GM04504 (cell line): ENCODE measurements at regions not wholly inside any gene's neighbourhood (a gene's known extent, or its start where the extent isn't known, plus 50 kb on each side); places are given as distances from the start of the nearest gene placed in this dataset.
"Not testable (repeated sequence)": the region's sequence is repeated elsewhere in the genome, so short reads cannot be mapped to it uniquely, and the experiment has no call there.

Source experiments
- DNase-seq: peaks from one replicate; pipeline ENCODE4 v3.0.0-alpha.2; 2012; ENCODE audit warnings: low read depth

GRCh38 chr4:59500103-59500502, 1700.0 kb upstream of the ADGRL3 start:
- no peak for DNase-seq

- no peak for DNase-seq
Measured at GRCh38 chr4:59503731-59504130, 1696.4 kb upstream of the ADGRL3 start.

- not testable (repeated sequence) for DNase-seq
Measured at GRCh38 chr4:59511809-59512208, 1688.3 kb upstream of the ADGRL3 start.

DNA sequence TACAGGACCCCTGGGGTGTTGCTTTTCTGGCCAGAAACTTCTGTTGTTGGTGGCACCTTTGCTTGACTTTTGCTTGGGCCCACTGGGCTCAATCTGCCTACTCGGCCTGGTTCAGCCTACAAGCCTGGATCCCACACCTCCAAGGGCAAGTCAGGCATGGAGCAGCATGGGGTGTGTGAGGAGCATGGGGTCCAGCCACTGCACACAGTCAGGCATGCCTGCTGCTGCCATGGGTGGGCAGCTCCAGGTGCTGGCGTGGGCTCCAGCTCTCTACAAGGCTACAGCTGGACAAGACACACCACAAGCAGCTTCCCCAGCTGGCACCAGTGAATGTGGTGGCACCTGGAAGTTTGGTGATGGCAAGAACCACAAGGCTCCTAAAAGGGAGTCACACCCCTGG, 1683.1 kb upstream of the ADGRL3 start:
- DNase-seq: no peak

- no peak for DNase-seq
Measured at GRCh38 chr4:59518005-59518823, 1681.9 kb upstream of the ADGRL3 start.

GRCh38 chr4:59525885-59526284, 1674.2 kb upstream of the ADGRL3 start:
- DNase-seq: no peak

DNA sequence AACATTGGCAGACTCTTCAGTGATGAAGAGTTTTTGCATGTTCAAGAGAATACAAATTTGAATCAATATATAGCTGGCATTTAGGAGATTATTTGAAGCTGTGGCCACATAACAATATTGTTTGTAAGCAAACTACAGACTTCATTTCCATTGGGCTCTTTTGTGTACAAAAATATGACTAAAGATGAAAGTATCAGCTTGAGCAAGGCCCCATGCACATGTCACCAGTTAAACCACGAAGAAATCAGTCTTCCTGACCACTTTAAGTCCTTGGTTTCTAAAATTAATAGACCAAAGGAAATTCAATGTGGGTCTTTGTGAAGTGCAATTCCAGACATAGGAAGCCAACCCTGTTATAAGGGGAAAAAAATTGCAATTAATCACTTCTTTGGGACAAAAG, 1664.6 kb upstream of the ADGRL3 start:
- no peak for DNase-seq

- no peak for DNase-seq
Measured at GRCh38 chr4:59536428-59536827, 1663.7 kb upstream of the ADGRL3 start.

GRCh38 chr4:59537246-59537886, 1662.8 kb upstream of the ADGRL3 start:
- no peak for DNase-seq

- no peak for DNase-seq
Measured at GRCh38 chr4:59539401-59539800, 1660.7 kb upstream of the ADGRL3 start.

DNA sequence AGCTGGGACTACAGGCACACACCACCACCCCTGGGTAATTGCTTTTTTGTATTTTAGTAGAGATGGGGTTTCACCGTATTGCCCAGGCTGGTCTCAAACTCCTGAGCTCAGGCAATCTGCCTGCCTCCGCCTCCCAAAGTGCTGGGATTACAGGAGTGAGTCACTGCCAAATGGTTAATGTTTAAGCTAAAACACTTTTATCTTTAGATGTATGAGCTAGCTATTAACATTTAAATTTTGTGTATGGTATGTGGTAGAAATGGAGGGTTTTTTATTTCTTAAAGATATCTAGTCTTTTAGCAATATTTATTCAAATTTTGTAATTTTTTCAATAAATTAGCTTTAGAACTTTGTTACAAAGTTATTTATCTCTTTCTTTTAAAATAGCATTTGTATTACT, 1659.8 kb upstream of the ADGRL3 start:
- no peak for DNase-seq

DNA sequence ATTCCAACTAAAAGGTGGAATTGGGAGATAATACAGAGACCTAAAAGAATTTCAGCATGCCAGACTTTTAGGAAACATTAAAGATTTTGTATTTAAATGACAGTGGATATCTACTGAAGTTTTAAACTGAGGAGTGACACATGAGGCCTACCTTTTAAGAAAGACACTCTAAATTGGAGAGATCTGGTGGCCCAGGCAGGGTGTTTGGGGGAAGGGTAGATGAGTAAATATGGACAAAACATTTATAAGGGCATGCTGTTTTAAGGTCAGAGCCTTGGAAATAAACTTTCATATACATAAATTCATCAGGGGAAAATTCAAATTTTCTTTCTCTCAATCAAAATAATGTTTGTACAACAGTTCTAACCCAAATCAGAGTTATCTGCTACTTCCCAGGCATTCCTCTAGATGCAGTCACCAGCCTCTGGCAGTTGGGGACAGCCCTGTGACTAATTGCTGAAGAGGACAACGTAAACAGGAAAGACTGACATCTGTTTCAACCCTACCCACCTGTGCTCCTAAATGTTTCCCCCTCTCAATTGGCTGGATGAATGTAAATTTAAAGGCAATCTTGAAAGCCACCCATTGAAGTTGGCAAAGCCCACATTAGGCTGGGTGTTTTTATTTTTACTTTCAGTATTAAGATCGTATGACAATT, 1646.9 kb upstream of the ADGRL3 start:
- DNase-seq: peak; percentile 19

DNA sequence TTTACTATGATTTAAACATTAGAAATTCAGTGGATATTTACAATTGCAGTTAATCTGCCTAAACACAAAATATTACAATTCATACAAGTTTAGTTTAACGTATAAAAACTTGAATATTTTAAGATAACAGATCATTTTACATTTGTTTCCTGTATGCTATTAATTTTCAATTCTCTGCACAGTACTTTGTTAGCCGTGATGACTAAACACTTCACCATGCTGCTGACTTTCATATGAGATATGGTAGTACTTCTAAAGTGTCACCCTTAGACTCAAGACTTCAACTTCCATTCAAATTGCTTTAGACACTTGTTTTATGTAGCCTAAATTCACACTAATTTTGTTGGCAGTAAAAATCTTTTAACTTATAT, 1646.4 kb upstream of the ADGRL3 start:
- DNase-seq: peak; percentile 12

GRCh38 chr4:59556191-59556590, 1643.9 kb upstream of the ADGRL3 start:
- not testable (repeated sequence) for DNase-seq

DNA sequence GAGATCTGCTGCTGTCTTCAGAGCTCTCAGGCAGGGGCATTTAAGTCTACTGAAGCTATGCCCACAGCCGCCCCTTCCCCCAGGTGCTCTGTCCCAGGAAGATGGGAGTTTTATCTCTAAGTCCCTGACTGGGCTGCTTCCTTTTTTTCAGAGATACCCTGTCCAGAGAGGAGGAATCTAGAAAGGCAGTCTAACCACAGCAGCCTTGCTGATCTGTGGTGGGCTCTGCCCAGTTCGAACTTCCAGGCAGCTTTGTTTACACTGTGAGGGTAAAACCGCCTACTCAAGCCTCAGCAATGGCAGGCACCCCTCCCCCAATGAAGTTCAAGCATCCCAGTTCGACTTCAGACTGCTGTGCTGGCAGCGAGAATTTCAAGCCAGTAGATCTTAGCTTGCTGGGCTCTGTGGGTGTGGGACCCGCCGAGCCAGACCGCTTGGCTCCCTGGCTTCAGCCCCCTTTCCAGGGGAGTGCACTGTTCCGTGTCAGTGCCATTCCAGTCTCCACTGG, 1639.9 kb upstream of the ADGRL3 start:
- DNase-seq: not testable (repeated sequence)

DNA sequence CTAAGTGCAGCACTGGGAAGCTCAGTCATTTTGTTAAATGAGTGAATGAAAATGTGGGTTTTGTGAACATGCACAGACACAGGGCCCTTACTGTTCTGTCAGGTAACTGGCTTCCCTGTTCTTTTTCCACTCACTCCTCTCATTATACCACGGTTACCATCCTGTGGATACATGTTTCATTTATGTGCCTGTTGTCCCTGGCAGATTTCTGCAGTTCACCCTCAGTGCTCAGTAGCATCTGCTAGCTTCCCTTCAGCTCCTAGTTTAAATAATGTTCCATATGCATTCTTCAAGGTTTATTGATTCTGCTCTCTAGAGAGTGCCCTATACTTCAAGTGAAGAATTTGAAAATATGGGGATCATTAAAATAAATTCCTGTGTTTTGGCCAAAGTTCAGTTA, 1634.3 kb upstream of the ADGRL3 start:
- DNase-seq: no peak

DNA sequence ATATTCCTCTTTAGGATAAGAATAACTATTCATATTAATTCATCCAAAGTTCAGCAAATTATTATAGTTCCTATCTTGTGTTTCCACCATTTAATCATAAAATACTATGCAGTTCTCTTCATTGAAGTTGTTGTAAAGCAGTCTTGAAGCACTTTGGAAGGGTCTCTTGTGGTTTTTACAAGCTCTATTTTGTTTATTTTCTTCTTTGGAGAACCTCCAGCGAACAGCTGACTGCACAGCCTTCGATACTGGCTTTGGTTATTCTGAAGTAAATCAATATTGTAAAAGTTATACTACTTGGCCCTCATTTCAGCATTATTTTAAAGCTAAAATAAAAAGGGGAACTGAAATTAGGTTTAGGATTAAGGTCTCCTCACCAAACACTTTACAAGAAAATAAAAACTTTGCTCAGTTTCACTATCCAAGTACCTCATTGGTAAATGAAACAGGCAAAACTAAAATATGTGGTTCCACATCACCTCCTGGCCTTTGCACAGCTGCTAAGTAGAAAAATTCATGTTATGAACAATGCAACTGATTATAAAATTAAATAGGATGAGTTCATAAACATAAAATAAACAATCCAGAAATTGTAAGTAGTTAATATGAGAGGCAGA, 1629.2 kb upstream of the ADGRL3 start:
- no peak for DNase-seq

- no peak for DNase-seq
Measured at GRCh38 chr4:59571805-59572430, 1628.2 kb upstream of the ADGRL3 start.

DNA sequence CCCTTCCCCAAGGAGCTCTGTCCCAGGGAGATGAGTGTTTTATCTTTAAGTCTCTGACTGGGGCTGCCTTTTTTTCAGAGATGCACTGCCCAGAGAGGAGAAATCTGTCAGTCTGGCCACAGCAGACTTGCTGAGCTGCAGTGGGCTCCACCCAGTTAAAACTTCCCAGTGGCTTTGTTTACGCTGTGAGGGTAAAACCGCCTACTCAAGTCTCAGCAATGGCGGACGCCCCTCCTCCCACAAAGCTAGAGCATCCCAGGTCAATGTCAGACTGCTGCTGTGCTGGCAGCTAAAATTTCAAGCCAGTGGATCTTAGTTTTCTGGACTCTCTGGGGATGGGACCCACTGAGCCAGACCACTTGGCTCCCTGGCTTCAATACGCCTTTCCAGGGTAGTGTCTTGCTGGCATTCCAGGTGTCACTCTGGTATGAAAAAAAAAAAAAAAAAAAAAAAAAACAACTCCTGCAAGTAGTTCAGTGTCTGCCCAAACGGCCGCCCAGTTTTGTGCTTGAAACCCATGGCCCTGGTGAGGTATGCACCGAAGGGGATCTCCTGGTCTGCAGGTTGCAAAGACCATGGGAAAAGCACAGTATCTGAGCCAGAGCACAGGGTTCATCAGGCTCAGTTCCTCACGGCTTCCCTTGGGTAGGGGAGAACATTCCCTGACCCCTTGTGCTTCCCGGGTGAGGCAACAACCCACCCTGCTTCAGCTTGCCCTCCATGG, 1616.1 kb upstream of the ADGRL3 start:
- no peak for DNase-seq

DNA sequence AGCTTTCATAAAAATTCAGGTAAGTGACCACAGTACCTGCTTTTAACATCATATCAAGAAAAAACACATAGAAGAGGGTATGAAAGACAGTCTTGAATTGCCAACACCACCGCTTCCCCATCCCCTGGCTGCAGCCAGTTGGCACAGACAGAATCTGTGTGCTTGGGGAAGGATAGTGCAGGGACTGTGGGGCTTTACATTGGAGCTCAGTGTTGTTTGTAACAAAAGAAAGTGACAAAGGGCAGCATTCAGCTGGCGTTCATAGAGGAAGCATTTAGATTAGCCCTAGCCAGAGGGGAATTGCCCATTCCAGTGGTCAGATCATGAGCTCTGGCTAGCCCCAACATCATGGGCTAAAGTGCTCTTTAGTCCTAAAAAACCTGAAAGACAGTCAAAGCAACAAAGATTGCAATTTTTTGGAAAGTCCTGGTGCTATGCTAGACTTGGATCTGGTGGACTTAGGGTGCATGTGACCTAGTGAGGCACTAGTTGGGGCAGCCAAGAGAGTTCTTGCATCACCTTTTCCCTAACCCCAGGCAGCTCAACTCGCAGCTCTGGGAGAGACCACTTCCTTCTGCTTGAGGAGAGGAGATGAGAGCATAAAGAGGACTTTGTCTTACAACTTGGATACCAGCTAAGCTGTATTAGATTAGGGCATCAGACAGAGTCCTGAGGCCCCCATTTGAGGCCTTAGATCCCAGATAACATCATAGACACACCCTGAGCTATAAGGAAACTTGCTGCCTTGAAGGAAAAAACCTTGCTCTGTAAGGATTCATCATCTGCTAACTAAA, 1602.4 kb upstream of the ADGRL3 start:
- DNase-seq: no peak

DNA sequence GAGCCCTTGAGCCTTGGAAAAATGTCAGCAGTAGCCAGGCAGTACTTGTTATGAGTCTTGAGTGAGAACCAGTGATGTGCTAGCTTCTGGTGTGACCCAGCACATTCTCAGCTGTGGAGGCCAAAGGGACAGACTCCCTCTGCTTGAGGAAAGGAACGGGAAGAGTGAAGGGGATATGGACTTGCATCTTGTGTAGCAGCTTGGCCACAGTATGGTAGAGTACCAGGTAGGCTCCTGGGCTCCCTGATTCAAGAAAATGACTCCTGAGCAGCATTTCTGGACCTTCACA, 1601.9 kb upstream of the ADGRL3 start:
- no peak for DNase-seq
